ENCODE measurements at regions not wholly inside any gene's neighbourhood (a gene's known extent, or its start where the extent isn't known, plus 50 kb on each side); places are given as distances from the start of the nearest gene placed in this dataset.

DNA sequence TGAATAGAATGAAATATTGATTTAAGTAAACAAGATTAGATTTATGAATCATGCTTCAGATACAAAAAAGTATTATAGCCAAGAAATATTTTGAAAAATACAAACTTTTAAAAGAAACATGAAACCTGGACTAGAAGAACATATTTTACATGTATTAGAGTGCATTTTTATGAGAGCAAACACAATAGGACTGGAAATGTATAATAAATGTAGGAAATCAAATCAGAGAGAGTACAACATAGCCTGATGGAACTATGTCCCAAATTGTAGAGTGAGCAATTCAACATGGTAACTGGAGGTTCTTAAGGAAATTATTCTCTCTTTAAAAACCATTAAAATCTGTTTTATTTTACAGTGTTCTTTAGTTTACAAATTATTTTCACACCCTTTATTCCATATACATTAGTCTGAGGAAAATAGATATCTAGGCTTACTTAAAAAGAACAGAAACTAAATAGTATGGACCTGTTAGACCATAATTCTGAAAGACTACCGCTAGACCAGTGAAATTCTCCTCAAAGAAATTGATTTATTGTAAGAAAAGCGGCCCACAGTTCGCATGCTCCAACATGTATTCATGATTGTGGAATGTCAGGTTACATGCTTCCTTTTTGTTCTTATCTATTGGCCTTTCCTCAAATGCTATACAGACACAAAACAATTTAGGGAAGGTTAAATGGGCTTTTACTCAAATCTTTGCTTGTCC is 1526.5 kb upstream of the SLC10A2 start:
- 66% methylated on average over 3 of the region's 3 CpGs for WGBS (ENCODE audit: insufficient coverage, low coverage, low lambda C conversion rate, missing lambda C conversion rate)
- no peak for TF ChIP-seq POLR2A (IDR thresholded peaks at IDR 0.05)
- H3K36me3 ChIP-seq, result no peaks in the 10 kb centered on the region

DNA sequence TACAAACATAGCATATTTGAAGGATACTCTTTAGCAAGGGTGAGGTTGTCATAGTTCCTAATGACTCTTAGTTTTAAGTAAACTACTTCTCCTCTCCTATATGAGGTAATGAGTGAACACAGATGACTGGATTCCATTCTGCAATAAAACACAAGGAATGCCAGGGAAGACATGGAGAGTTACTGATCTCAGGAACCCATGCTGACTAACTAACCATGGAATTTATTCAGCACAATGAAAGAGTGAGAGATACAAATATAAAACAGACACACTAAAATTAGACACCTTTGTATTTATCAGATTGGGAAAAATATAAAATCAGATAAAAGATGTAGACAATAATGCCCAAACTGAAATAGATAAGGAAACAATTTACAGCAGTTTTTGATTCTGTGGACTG is 1525.9 kb upstream of the SLC10A2 start:
- no peaks in the 10 kb centered on the region for H3K9me3 ChIP-seq
- DNase-seq (no peak), ATAC-seq (no peak)
- H3K4me1 ChIP-seq, result no peaks in the 10 kb centered on the region
- intact Hi-C loops (cut with DNase I), result no loop called here
- no peaks in the 10 kb centered on the region for H3K27me3 ChIP-seq
- no peak for TF ChIP-seq POLR2A (IDR thresholded peaks at IDR 0.05)
- TF ChIP-seq, protein P1, sequence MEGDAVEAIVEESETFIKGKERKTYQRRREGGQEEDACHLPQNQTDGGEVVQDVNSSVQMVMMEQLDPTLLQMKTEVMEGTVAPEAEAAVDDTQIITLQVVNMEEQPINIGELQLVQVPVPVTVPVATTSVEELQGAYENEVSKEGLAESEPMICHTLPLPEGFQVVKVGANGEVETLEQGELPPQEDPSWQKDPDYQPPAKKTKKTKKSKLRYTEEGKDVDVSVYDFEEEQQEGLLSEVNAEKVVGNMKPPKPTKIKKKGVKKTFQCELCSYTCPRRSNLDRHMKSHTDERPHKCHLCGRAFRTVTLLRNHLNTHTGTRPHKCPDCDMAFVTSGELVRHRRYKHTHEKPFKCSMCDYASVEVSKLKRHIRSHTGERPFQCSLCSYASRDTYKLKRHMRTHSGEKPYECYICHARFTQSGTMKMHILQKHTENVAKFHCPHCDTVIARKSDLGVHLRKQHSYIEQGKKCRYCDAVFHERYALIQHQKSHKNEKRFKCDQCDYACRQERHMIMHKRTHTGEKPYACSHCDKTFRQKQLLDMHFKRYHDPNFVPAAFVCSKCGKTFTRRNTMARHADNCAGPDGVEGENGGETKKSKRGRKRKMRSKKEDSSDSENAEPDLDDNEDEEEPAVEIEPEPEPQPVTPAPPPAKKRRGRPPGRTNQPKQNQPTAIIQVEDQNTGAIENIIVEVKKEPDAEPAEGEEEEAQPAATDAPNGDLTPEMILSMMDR (IDR thresholded peaks at IDR 0.05), result no peak
- no peak overlapping the region for H3K4me3 ChIP-seq
- H3K36me3 ChIP-seq, result no peaks in the 10 kb centered on the region
- no peak overlapping the region for H3K27ac ChIP-seq

More for the DNA sequence above, 1526.5 kb upstream of the SLC10A2 start:
- intact Hi-C loops (cut with DNase I), result no loop called here
- Histone ChIP-seq H3K27me3 (no peaks in the 10 kb centered on the region), H3K4me3 (no peak overlapping the region), H3K4me1 (no peaks in the 10 kb centered on the region), H3K9me3 (no peaks in the 10 kb centered on the region), H3K27ac (no peak overlapping the region)
- DNase-seq (no peak), ATAC-seq (no peak)

DNA sequence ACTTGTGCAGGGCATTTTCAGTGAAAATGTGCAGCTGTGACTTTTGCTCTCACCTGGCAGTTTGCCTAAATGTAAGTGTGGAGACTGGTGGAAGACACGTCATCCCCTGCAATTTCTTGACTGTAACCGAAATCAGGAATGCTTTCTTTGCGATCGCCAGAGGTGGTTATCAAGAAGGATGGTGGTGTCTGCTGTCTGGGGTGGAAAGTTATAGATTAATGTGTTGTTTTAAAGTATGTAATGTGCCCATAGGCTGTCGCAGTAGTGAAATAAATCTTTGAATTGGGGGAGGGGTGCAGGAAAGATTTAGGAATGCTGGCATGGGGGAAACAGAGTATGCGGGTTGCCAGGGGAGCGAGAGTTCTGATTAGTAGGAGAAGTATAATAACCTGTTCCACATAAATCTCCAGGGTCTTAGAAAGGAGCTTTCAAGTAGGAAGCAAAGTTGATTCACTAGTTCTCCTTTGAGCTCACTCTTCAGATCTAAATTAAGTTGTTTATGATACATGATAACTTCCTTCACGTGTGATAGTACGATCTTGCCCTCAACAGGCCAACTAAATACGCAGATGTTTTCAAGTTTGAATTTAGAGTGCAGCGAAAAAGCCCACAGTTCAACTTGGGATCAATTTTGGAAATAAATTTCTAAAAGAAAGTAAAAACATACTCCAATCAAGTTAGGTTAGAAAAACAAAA is 1520.0 kb upstream of the SLC10A2 start:
- no peak for ATAC-seq
- no peak overlapping the region for H3K4me3 ChIP-seq

DNA sequence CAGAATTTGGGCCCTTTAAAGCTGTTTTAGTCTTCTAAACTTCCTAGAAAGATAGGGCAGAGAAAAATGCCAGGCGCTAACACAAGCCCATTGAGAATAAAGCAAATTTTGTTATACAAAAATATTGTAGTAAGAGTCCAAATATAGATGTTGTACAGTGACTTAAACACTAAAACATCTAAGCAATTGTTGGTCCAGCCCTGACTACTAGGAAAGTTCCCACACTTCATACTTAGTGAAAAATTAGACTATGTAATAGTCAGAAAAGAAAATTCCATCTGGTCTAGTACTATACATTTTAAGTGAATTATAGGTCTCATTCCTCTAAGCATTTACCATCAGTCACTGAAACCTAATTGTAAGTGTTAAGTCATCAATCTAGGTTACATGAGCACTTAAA is 1518.3 kb upstream of the SLC10A2 start:
- intact Hi-C loops (cut with DNase I), result no loop called here

More for the DNA sequence above, 1520.0 kb upstream of the SLC10A2 start:
- Histone ChIP-seq H3K9me3 (no peaks in the 10 kb centered on the region), H3K27ac (no peak overlapping the region), H3K4me1 (no peaks in the 10 kb centered on the region), H3K36me3 (no peaks in the 10 kb centered on the region), H3K27me3 (no peaks in the 10 kb centered on the region)
- TF ChIP-seq, protein P1 (IDR thresholded peaks at IDR 0.05), result no peak
- TF ChIP-seq POLR2A (IDR thresholded peaks at IDR 0.05), result no peak
- no peak for DNase-seq
- intact Hi-C loops (cut with DNase I), result no loop called here
- WGBS (ENCODE audit: insufficient coverage, low coverage, low lambda C conversion rate, missing lambda C conversion rate), result 60% methylated on average over 11 of the region's 11 CpGs

DNA sequence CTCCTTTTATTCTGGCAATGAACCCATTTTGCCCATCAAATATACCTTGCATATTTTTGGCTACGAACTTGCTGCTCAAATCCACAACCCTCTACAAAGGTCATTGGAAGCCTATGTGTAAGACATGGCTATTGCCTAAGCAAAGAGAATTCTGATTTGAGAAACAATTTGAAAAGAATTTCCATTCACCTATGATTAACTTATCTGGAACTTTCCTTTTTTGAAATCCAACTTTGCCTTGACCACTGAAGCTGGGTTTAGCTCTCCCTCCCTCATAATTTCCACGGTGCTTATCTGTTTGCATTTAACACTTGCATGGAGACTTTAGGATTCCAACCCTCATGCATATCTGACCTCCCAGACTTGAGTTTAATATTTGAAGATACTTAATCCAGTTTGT is 1514.7 kb upstream of the SLC10A2 start:
- intact Hi-C loops (cut with DNase I), result no loop called here
- 39% methylated on average over 2 of the region's 2 CpGs for WGBS (ENCODE audit: insufficient coverage, low coverage, low lambda C conversion rate, missing lambda C conversion rate)
- Histone ChIP-seq H3K4me3 (no peak overlapping the region), H3K9me3 (no peaks in the 10 kb centered on the region), H3K27ac (no peak overlapping the region), H3K36me3 (no peaks in the 10 kb centered on the region), H3K4me1 (no peaks in the 10 kb centered on the region), H3K27me3 (no peaks in the 10 kb centered on the region)
- ATAC-seq, result no peak
- DNase-seq, result no peak
- TF ChIP-seq, protein P1 (IDR thresholded peaks at IDR 0.05), result no peak
- no peak for TF ChIP-seq POLR2A (IDR thresholded peaks at IDR 0.05)

More for the DNA sequence above, 1518.3 kb upstream of the SLC10A2 start:
- DNase-seq (no peak), ATAC-seq (no peak)
- 60% methylated on average over 1 of the region's 1 CpG for WGBS (ENCODE audit: insufficient coverage, low coverage, low lambda C conversion rate, missing lambda C conversion rate)
- H3K9me3 ChIP-seq, result no peaks in the 10 kb centered on the region
- H3K4me3 ChIP-seq, result no peak overlapping the region
- H3K27me3 ChIP-seq, result no peaks in the 10 kb centered on the region
- no peak for TF ChIP-seq POLR2A (IDR thresholded peaks at IDR 0.05)
- TF ChIP-seq, protein P1 (IDR thresholded peaks at IDR 0.05), result no peak
- no peaks in the 10 kb centered on the region for H3K4me1 ChIP-seq
- no peaks in the 10 kb centered on the region for H3K36me3 ChIP-seq
- H3K27ac ChIP-seq, result no peak overlapping the region

All from right lobe of liver (tissue), 6 donors.